RWPE1 (cell line): ENCODE measurements at regions not wholly inside any gene's neighbourhood (a gene's known extent, or its start where the extent isn't known, plus 50 kb on each side); places are given as distances from the start of the nearest gene placed in this dataset.

Experiments used
- CTCF ChIA-PET: fragments of 350-600 bp; sonication (Branson Sonifier 250); formaldehyde crosslinking; extraction: SDS; loops from one replicate; lab custom pipeline; 2021; lab: Yijun Ruan, JAX
- POLR2A ChIA-PET: fragments of 400-600 bp; formaldehyde crosslinking; extraction: SDS; loops from one replicate; lab custom pipeline; 2020; ENCODE audit warnings: antibody characterized with exemption; ENCODE audit not compliant: low non-redundant PET; lab: Yijun Ruan, JAX
- DNase-seq: peaks from one replicate; pipeline ENCODE4 v3.0.0; 2012; ENCODE audit warnings: low spot score
- H3K27ac ChIP-seq: fragments of 450-650 bp; 2 replicates; pipeline ENCODE4 v1.5.1; 2017
- TF ChIP-seq, protein P1 (sequence below): fragments of 450-650 bp; conservative IDR thresholded peaks from 2 replicates; pipeline ENCODE4 v1.5.1; 2017; ENCODE audit warnings: low read depth, mild to moderate bottlenecking

DNA sequence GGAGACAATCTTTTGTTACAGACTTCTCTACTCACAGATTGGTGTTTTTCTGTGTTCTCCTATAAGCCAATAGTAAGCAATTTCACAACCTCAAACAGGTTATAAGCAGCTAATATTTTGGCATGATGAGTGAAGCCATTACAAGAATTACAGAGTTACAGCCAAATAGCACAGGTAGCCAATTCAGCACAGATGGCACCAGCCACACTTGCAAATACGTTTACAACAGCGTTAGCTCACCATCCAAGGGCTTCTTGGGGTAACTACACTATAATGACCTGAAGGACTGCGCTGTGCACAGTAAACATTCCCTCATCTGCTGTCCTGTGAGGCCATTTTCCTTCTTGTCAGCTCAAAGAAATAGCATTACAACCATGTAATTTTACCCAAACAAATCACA, 428.6 kb downstream of the TCERG1L start:
- ChIA-PET POLR2A (no interaction called here), CTCF (interaction anchor here (0.8 kb wide), 1 partner anchor 1216 kb away, joined by 3 read pairs; no protein-coding TSS in a partner anchor)
- H3K27ac ChIP-seq, result no peak overlapping the region
- no peak for DNase-seq
- TF ChIP-seq, protein P1, sequence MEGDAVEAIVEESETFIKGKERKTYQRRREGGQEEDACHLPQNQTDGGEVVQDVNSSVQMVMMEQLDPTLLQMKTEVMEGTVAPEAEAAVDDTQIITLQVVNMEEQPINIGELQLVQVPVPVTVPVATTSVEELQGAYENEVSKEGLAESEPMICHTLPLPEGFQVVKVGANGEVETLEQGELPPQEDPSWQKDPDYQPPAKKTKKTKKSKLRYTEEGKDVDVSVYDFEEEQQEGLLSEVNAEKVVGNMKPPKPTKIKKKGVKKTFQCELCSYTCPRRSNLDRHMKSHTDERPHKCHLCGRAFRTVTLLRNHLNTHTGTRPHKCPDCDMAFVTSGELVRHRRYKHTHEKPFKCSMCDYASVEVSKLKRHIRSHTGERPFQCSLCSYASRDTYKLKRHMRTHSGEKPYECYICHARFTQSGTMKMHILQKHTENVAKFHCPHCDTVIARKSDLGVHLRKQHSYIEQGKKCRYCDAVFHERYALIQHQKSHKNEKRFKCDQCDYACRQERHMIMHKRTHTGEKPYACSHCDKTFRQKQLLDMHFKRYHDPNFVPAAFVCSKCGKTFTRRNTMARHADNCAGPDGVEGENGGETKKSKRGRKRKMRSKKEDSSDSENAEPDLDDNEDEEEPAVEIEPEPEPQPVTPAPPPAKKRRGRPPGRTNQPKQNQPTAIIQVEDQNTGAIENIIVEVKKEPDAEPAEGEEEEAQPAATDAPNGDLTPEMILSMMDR, result no peak

GRCh38 chr10:130884456-130884855, 427.1 kb downstream of the TCERG1L start:
- no peak overlapping the region for H3K27ac ChIP-seq
- ChIA-PET POLR2A (no interaction called here), CTCF (no interaction called here)
- no peak for DNase-seq
- TF ChIP-seq, protein P1, result no peak

DNA sequence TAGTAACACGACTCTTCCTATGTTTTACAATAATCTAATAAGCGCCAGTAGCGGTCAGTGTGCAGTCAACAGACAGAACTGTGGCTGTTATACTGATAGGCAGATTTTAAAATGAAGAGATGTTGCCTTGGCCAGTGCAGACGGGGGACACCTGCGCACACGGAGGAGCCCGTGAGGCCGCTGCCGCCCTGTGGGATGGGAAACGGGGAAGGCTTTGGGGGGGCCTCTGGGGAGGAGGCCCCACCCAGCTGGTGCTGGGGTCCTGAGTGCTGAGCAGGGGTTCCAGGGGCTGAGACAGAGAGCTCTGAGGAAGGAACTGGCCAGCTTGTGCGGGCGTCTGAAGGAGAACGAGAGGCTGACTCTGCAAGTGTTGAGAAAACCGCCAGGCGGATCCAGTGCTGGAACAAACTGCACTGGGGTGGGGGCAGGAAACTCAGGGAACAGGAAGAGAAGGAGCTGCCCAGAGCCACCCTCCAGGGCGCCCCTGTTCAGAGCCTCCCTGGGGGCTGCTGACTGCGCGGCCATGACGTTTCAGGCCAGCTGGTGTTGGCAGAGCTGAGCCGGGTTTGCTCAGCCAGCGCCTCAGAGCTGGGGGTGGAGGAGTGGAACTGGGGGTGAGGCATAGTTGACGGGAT, 426.4 kb downstream of the TCERG1L start:
- no peak for DNase-seq
- POLR2A ChIA-PET, result no interaction called here
- CTCF ChIA-PET, result no interaction called here
- no peak overlapping the region for H3K27ac ChIP-seq
- TF ChIP-seq, protein P1, result no peak

- no peak for DNase-seq
- no peak overlapping the region for H3K27ac ChIP-seq
- TF ChIP-seq, protein P1, result no peak
- ChIA-PET POLR2A (no interaction called here), CTCF (interaction anchor here (0.8 kb wide), 1 partner anchor 1554 kb away, joined by 3 read pairs; no protein-coding TSS in a partner anchor)
Measured at GRCh38 chr10:130887170-130887569, 424.4 kb downstream of the TCERG1L start.

DNA sequence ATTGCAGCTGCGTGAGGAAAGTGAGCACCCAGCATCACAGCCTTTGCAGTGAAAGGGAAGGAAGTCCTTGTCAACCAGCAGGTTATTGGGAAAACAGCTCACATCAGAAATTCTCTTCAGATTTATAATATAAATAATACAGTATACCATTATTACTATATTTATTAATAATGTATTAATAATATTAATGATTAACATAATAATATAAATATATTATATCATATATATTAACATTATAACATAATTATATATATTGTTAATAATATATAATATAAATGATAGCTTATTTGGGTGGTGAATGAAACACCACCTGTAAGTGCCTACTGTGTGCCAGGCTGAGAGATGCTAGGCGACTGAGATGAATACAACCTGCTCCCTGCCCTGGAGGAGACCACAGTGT, 423.0 kb downstream of the TCERG1L start:
- ChIA-PET CTCF (no interaction called here), POLR2A (no interaction called here)
- TF ChIP-seq, protein P1, result no peak
- H3K27ac ChIP-seq, result no peak overlapping the region
- no peak for DNase-seq

DNA sequence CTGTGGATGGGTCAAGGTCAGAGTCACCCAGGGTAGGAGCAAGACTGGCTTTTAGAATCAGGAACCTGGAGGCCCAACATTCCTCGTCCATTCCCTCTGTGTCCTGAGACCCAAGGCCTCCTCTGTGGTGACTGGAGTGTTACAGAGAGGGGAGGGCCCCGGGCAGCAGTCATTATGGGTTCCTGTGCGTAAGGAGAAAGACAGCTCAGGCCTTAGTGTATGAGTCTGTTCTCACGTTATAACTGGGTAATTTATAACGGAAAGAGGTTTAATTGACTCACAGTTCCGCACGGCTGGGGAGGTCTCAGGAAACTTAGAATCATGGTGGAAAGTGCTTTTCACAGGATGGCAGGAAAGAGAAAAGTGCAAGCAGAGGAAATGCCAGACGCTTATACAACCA, 422.3 kb downstream of the TCERG1L start:
- POLR2A ChIA-PET, result no interaction called here
- no peak overlapping the region for H3K27ac ChIP-seq
- TF ChIP-seq, protein P1, result no peak
- DNase-seq, result no peak
- CTCF ChIA-PET, result no interaction called here
